Stomach (tissue), 8 donors: ENCODE measurements at regions not wholly inside any gene's neighbourhood (a gene's known extent, or its start where the extent isn't known, plus 50 kb on each side); places are given as distances from the start of the nearest gene placed in this dataset.

Source experiments
- DNase-seq, 2 donors: peaks; one replicate each; pipeline versions ENCODE4 v3.0.0 to v3.0.0-alpha.2; 2013 to 2019
- H3K27ac ChIP-seq, 5 donors: fragments of 200-600 bp in 4 of 5; sonication (generic) in 4 of 5; one replicate each; pipeline ENCODE4 v1.5.1; 2013 to 2019; ENCODE audit warnings: mild to moderate bottlenecking in 1 of 5, moderate library complexity in 1 of 5
- H3K27me3 ChIP-seq, 3 donors: fragments of 200-600 bp; sonication (generic); one replicate each; pipeline ENCODE4 v1.5.1; 2017 to 2019; ENCODE audit warnings: mixed run types in 1 of 3
- H3K36me3 ChIP-seq, 4 donors: fragments of 200-600 bp; sonication (generic); 1 replicate in 3 of 4; 2 replicates in 1 of 4; pipeline ENCODE4 v1.5.1; 2016 to 2019
- H3K4me1 ChIP-seq, 4 donors: fragments of 200-600 bp; sonication (generic); one replicate each; pipeline ENCODE4 v1.5.1; 2016 to 2019
- H3K4me3 ChIP-seq, 4 donors: fragments of 200-600 bp; sonication (generic) in 3 of 4; one replicate each; pipeline ENCODE4 v1.5.1; 2016 to 2019; ENCODE audit warnings: mild to moderate bottlenecking in 1 of 4
- H3K9me3 ChIP-seq, 4 donors: fragments of 200-600 bp; sonication (generic); one replicate each; pipeline ENCODE4 v1.5.1; 2016 to 2019
- EP300 ChIP-seq: sonication (generic); formaldehyde crosslinking; IDR thresholded peaks from one replicate; pipeline ENCODE4 v1.6.1; 2017; ENCODE audit warnings: antibody characterized with exemption
- POLR2A ChIP-seq, 4 donors: fragments of 450-650 bp; IDR thresholded peaks; one replicate each; pipeline ENCODE4 v1.6.1; 2016; ENCODE audit warnings: antibody characterized with exemption in 4 of 4, control low read depth in 2 of 4, mild to moderate bottlenecking in 1 of 4, moderate library complexity in 1 of 4
- POLR2AphosphoS5 ChIP-seq, 3 donors: sonication (generic); formaldehyde crosslinking; IDR thresholded peaks; one replicate each; pipeline ENCODE4 v1.6.1; 2016; ENCODE audit warnings: antibody characterized with exemption in 3 of 3
- WGBS, 5 donors: extraction: QIAGEN DNeasy Blood & Tissue Kit in 3 of 5; methylation state at CpG; one replicate each; pipeline versions ENCODE4 v1.1.5 to v1.1.7; 2013 to 2018; 5-methylcytosine and 5-hydroxymethylcytosine counted together
- intact Hi-C: fragments of 100-400 bp; cut with DNase I; formaldehyde crosslinking; loops from one replicate; pipeline ENCODE4 v1.15.1; 2023; ENCODE audit warnings: low total_unique reads
- TF ChIP-seq, protein P1 (sequence below), 7 experiments: fragments of 450-650 bp in 4 of 7; fragments of 200-600 bp in 3 of 7; sonication (generic) in 3 of 7; IDR thresholded peaks; one replicate each; pipeline ENCODE4 v1.5.1; 2016 to 2019; ENCODE audit warnings: antibody characterized with exemption in 7 of 7, control low read depth in 2 of 7, mild to moderate bottlenecking in 1 of 7
- donor health status: healthy with polysubstance abuse.
- donor health status: Bipolar disorder and iron deficiency.
- donor health status: healthy.

DNA sequence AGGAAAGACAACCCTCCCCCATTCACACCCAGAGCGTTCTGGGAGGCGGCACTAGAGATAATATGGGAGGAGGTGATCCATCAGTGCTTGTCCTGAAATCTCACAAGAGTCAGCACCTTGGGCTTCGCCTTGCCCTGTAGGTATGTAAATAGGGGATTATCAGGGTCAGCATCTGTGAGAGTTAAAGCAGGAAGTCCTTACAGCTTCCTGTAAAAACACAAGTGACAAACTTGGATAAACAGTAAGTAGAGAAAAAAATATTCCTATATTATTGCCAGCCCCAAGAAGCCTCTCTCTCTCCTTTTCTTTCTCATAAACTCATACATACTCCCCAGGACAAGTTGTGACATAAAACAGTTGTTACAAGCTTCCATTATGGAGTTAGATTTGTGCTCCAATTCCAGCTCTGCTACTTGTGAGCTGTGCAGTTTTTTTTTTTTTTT is 187.7 kb downstream of the MAF start:
- peaks cover 0 to 24% (median 2%) of the 10 kb centered on the region in 4 donors for H3K4me1 ChIP-seq
- H3K27ac ChIP-seq: no peak overlapping the region
- WGBS, 5 donors: 55 to 70% (median 61%) methylated on average over 3 of the region's 3 CpGs
- no peaks in the 10 kb centered on the region for H3K9me3 ChIP-seq
- H3K4me3 ChIP-seq: no peak overlapping the region
- no peaks in the 10 kb centered on the region for H3K36me3 ChIP-seq
- DNase-seq: peak in 1 of 2 donors; percentile 54
- TF ChIP-seq, protein P1, sequence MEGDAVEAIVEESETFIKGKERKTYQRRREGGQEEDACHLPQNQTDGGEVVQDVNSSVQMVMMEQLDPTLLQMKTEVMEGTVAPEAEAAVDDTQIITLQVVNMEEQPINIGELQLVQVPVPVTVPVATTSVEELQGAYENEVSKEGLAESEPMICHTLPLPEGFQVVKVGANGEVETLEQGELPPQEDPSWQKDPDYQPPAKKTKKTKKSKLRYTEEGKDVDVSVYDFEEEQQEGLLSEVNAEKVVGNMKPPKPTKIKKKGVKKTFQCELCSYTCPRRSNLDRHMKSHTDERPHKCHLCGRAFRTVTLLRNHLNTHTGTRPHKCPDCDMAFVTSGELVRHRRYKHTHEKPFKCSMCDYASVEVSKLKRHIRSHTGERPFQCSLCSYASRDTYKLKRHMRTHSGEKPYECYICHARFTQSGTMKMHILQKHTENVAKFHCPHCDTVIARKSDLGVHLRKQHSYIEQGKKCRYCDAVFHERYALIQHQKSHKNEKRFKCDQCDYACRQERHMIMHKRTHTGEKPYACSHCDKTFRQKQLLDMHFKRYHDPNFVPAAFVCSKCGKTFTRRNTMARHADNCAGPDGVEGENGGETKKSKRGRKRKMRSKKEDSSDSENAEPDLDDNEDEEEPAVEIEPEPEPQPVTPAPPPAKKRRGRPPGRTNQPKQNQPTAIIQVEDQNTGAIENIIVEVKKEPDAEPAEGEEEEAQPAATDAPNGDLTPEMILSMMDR (IDR thresholded peaks at IDR 0.05): no peak
- TF ChIP-seq EP300: no peak
- TF ChIP-seq POLR2A (IDR thresholded peaks at IDR 0.05): no peak
- peak in 1 of 3 donors; percentile 10 for TF ChIP-seq POLR2AphosphoS5 (IDR thresholded peaks at IDR 0.05)
- no peaks in the 10 kb centered on the region for H3K27me3 ChIP-seq
- intact Hi-C loops: no loop called here

DNA sequence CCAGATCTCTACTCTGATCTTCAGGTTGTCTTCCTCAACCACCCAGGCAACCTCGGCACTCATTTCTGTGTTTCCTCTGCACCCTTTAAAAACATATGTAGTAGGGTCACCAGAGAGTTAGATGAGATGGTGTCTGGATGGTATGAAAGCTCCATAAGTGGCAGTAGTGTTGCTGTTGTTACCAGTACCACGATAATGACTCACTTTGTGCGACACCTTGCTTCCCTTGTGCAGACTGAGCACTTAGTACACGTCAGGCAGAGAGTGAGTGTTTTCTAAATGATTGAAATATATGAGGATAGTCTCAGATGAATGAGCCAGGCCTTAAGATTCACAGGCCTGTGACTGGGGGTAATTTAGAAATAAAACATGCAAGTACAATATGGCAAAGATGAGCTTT is 188.7 kb downstream of the MAF start:
- WGBS, 5 donors: 68 to 93% (median 78%) methylated on average over 4 of the region's 4 CpGs
- H3K4me1 ChIP-seq: peaks cover 0 to 14% (median 2%) of the 10 kb centered on the region in 4 donors
- intact Hi-C loops: no loop called here

DNA sequence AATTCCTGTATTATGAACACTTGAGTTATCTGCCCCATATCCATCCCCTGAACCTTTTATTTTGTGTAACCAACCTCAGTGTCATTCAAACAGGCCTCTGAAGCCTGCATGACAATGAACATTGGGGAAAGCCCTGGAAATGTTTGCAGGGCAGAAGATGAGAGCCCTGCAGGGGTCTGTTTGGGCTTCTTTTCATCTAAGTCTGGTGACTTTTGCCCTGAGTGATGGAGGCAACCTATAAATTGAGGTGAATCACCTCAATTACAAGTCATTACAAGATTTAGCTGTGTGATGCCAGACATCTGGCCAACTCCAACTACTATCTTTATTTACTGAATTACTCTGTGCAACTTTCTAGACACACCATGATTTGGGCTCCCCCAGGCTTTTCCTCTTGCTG is 189.2 kb downstream of the MAF start:
- peaks cover 0 to 14% (median 2%) of the 10 kb centered on the region in 4 donors for H3K4me1 ChIP-seq
- H3K36me3 ChIP-seq: no peaks in the 10 kb centered on the region
- no peak for DNase-seq
- no peak overlapping the region for H3K27ac ChIP-seq
- no peak overlapping the region for H3K4me3 ChIP-seq
- intact Hi-C loops: no loop called here
- no peaks in the 10 kb centered on the region for H3K27me3 ChIP-seq
- no peaks in the 10 kb centered on the region for H3K9me3 ChIP-seq
- no peak for TF ChIP-seq POLR2AphosphoS5 (IDR thresholded peaks at IDR 0.05)

More for the DNA sequence above, 188.7 kb downstream of the MAF start:
- Histone ChIP-seq H3K9me3 (no peaks in the 10 kb centered on the region), H3K36me3 (no peaks in the 10 kb centered on the region), H3K4me3 (no peak overlapping the region), H3K27ac (no peak overlapping the region), H3K27me3 (no peaks in the 10 kb centered on the region)
- DNase-seq: no peak
- TF ChIP-seq POLR2AphosphoS5 (IDR thresholded peaks at IDR 0.05) (no peak), POLR2A (IDR thresholded peaks at IDR 0.05) (no peak), EP300 (no peak)
- TF ChIP-seq, protein P1 (IDR thresholded peaks at IDR 0.05): no peak

DNA sequence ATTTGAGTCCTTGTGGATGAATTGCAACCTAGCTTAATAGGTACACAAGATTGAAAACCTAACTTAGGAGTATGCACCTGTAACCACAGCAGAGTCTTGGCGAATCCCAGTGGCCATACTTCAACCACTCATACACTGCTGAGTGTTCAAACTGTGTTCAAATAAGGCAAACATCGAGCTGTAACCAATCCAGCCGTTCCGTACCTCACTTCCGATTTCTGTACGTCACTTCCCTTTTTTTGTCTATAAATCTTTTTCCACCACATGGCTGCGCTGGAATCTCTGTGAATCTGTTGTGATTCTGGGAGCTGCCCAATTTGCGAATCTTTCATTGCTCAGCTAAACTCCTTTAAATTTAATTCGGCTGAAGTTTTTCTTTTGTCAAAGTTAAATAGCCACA is 190.6 kb downstream of the MAF start:
- H3K27ac ChIP-seq: no peak overlapping the region
- intact Hi-C loops: no loop called here
- H3K4me3 ChIP-seq: no peak overlapping the region
- H3K9me3 ChIP-seq: peaks cover 0 to 8% (median 7%) of the 10 kb centered on the region in 4 donors
- no peak for DNase-seq
- no peaks in the 10 kb centered on the region for H3K27me3 ChIP-seq
- 78 to 93% (median 90%) methylated on average over 9 of the region's 9 CpGs for WGBS, 5 donors
- peaks cover 0 to 14% (median 2%) of the 10 kb centered on the region in 4 donors for H3K4me1 ChIP-seq
- no peak for TF ChIP-seq EP300
- TF ChIP-seq POLR2AphosphoS5 (IDR thresholded peaks at IDR 0.05): no peak
- TF ChIP-seq POLR2A (IDR thresholded peaks at IDR 0.05): no peak
- TF ChIP-seq, protein P1 (IDR thresholded peaks at IDR 0.05): no peak
- no peaks in the 10 kb centered on the region for H3K36me3 ChIP-seq

DNA sequence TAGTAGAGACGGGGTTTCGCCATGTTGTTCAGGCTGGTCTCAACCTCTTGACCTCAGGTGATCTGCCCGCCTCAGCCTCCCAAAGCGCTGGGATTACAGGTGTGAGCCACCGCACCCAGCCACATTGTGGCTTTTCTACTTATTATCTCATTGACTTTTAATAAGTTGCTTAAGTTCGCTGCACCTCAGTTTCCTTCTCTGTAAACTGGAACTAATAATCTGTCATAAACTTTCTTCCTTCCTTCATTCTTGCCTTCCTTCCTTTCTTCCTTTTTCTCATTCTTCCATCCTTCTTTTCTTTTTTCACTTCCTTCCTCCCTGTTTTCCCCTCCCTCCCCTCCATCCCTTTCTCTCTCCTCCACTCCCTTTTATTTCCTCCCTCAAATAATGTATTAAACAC is 192.2 kb downstream of the MAF start:
- 93 to 97% (median 96%) methylated on average over 6 of the region's 6 CpGs for WGBS, 5 donors
- TF ChIP-seq, protein P1 (IDR thresholded peaks at IDR 0.05): no peak
- TF ChIP-seq EP300 (no peak), POLR2AphosphoS5 (IDR thresholded peaks at IDR 0.05) (no peak), POLR2A (IDR thresholded peaks at IDR 0.05) (no peak)
- intact Hi-C loops: no loop called here

More for the DNA sequence above, 192.2 kb downstream of the MAF start:
- H3K27me3 ChIP-seq: no peaks in the 10 kb centered on the region
- H3K4me1 ChIP-seq: peaks cover 0 to 9% (median 2%) of the 10 kb centered on the region in 4 donors
- no peak overlapping the region for H3K4me3 ChIP-seq
- no peak overlapping the region for H3K27ac ChIP-seq
- peaks cover 0 to 8% (median 7%) of the 10 kb centered on the region in 4 donors for H3K9me3 ChIP-seq
- DNase-seq: no peak
- no peaks in the 10 kb centered on the region for H3K36me3 ChIP-seq
